CD4-positive, alpha-beta T cell treated with Interleukin-4 for 1 hour (primary cell): ENCODE measurements at regions not wholly inside any gene's neighbourhood (a gene's known extent, or its start where the extent isn't known, plus 50 kb on each side); places are given as distances from the start of the nearest gene placed in this dataset.

Source experiments
- DNase-seq, 2 donors: peaks; one replicate each; pipeline ENCODE4 v3.0.0-alpha.2; 2020 to 2022

DNA sequence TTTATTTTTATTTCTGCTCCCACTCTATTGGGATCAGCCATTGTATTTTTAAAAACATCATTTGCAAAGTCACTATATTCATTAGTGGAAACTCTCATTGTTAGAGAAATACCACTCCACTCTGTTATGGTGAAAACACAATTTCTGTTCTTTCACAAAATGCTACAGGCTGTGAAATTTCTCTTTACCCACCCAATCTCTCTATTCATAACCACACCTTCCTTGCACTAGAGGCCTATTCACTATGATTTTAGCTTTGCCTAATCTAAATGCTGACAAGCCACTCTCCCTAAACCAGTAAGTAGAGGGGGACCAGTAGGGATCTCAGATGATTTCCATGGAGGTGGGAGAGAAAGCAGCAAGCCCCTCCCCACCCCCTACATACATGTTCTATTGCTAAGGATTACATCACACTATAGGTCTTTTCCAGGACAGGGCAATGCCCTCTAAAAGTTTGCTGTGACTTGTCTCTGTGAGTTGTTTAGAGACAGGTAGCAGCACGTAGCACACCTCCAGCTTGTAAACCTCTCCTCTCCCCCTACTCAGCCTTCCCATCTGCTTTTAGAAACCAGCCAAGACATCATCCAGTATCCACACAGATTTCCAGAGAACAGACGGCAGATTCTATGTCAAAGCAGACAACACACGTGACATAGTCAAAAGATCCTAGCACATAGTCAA, 58.3 kb upstream of the PPP1R3C start:
- DNase-seq = no peak

GRCh38 chr10:91690412-91690811, 57.5 kb upstream of the PPP1R3C start:
- DNase-seq = no peak

DNA sequence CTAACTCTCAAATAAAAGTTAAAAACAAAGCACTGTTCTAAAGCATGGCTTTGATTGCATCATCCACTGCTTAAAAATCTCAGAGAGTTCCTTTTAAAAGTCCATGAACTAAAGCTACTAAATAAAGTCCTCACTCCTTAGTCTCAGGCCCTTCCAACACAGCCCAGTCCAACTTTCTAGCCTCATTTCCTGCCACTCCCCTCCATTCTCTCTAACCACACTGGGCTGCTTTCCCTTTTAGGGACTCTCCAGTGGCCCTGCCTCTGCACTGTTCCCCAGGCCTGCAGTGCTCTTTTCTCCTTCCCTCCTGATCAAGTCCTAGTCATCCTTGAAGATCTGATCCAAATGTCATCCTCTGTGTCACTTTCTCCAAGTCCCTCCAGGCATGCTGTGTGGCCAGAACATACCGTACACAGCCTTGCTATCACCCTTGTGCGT, 56.9 kb upstream of the PPP1R3C start:
- DNase-seq = no peak

- no peak for DNase-seq
These were observed 52.0 kb upstream of the PPP1R3C start for GRCh38 chr10:91684841-91685240.

GRCh38 chr10:91683975-91684374, 51.1 kb upstream of the PPP1R3C start:
- DNase-seq = no peak

DNA sequence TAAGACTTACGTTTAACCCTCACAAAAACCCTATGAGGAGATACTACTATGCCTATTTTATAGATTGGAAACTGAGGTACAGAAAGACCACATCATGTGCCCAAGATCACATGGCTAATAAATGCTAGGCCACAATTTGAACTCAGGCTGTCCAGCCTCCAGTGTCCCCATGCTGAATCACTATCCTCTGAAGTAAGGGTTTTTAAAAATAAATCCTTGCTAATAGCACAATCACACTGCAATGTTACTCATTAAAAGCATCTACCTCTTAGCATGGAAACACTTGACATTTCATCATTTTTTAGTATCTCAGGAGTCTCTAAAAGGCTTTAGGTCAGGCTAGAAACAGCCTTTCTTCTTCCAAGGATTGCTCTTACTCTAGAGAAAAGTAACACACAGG, 50.0 kb upstream of the PPP1R3C start:
- DNase-seq = no peak
